ENCODE measurements at regions not wholly inside any gene's neighbourhood (a gene's known extent, or its start where the extent isn't known, plus 50 kb on each side); places are given as distances from the start of the nearest gene placed in this dataset.

DNA sequence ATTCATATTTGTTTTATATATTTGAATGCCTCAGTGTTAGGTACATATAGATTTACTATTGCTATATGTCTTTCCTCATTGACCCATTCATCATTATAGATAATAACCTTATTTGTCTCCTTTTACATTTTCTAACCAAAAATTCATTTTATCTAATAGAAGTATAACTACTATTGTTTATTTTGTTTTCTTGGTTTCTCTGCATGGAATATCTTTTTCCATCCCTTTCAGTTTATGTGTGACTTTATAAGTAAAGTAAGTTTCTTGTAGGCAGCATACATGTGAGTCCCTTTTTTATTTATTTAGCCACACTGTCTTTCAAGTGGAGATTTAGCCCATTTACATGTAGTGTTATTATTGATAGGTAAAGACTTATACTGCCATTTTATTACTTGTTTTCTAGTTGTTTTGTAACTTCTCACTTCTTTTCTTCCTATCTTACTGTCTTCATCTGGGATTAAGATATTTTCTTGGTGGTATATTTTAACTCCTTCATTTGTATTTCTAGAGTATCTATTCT, 572.0 kb upstream of the MAN1A1 start:
- DNase-seq (ENCODE audit: low read depth): no peak
- TF ChIP-seq, protein P1, sequence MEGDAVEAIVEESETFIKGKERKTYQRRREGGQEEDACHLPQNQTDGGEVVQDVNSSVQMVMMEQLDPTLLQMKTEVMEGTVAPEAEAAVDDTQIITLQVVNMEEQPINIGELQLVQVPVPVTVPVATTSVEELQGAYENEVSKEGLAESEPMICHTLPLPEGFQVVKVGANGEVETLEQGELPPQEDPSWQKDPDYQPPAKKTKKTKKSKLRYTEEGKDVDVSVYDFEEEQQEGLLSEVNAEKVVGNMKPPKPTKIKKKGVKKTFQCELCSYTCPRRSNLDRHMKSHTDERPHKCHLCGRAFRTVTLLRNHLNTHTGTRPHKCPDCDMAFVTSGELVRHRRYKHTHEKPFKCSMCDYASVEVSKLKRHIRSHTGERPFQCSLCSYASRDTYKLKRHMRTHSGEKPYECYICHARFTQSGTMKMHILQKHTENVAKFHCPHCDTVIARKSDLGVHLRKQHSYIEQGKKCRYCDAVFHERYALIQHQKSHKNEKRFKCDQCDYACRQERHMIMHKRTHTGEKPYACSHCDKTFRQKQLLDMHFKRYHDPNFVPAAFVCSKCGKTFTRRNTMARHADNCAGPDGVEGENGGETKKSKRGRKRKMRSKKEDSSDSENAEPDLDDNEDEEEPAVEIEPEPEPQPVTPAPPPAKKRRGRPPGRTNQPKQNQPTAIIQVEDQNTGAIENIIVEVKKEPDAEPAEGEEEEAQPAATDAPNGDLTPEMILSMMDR (IDR thresholded peaks at IDR 0.05; ENCODE audit: control insufficient read depth, insufficient read depth, low read depth, low read length, missing control alignments): no peak

DNA sequence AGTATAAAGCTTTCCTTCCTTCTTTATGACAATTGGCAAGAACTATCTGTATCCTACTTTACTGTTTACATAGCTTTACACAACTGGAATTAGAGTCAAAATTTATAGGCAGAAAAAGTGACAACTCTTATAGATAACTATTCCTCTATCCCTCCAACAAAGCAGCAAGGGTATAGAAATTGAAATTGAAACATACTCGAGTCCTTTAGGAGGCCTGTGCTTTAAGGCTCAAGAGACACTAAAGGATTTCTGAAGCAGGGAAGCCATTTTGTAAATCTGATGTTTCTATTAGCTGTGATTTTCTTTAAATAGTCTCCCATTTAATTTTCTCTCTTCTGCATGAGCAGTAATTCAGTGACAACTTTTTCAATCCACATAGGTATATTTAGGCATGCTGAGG, 567.6 kb upstream of the MAN1A1 start:
- TF ChIP-seq, protein P1 (IDR thresholded peaks at IDR 0.05; ENCODE audit: control insufficient read depth, insufficient read depth, low read depth, low read length, missing control alignments): no peak
- H3K4me3 ChIP-seq (ENCODE audit: control insufficient read depth, low read depth, low read length): no peak overlapping the region
- DNase-seq (ENCODE audit: low read depth): no peak

More for the DNA sequence above, 572.0 kb upstream of the MAN1A1 start:
- no peak overlapping the region for H3K4me3 ChIP-seq (ENCODE audit: control insufficient read depth, low read depth, low read length)

- DNase-seq (ENCODE audit: low read depth): no peak
- TF ChIP-seq, protein P1 (IDR thresholded peaks at IDR 0.05; ENCODE audit: control insufficient read depth, insufficient read depth, low read depth, low read length, missing control alignments): no peak
- no peak overlapping the region for H3K4me3 ChIP-seq (ENCODE audit: control insufficient read depth, low read depth, low read length)
Measured at GRCh38 chr6:119915971-119916370, 566.4 kb upstream of the MAN1A1 start.

- H3K4me3 ChIP-seq (ENCODE audit: control insufficient read depth, low read depth, low read length): no peak overlapping the region
- TF ChIP-seq, protein P1 (IDR thresholded peaks at IDR 0.05; ENCODE audit: control insufficient read depth, insufficient read depth, low read depth, low read length, missing control alignments): no peak
- DNase-seq (ENCODE audit: low read depth): no peak
Measured at GRCh38 chr6:119908157-119908556, 558.6 kb upstream of the MAN1A1 start.

DNA sequence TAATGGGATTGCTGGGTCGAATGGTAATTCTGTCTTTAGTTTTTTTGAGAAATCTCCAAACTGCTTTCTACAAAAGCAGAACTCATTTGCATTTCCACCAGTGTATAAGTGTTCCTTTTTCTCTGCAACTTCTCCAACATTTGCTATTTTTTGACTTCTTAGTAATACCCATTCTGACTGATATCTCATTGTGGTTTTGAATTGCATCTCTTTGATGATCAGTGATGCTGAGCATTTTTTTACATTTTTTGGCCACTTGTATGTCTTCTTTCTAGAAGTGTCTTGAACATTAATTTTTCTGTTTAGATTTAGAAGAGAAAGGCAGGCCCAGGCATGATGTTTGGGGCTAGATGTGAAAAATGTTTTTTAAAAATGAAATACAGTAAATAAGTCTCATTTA, 553.1 kb upstream of the MAN1A1 start:
- TF ChIP-seq, protein P1 (IDR thresholded peaks at IDR 0.05; ENCODE audit: control insufficient read depth, insufficient read depth, low read depth, low read length, missing control alignments): no peak
- DNase-seq (ENCODE audit: low read depth): no peak
- no peak overlapping the region for H3K4me3 ChIP-seq (ENCODE audit: control insufficient read depth, low read depth, low read length)

DNA sequence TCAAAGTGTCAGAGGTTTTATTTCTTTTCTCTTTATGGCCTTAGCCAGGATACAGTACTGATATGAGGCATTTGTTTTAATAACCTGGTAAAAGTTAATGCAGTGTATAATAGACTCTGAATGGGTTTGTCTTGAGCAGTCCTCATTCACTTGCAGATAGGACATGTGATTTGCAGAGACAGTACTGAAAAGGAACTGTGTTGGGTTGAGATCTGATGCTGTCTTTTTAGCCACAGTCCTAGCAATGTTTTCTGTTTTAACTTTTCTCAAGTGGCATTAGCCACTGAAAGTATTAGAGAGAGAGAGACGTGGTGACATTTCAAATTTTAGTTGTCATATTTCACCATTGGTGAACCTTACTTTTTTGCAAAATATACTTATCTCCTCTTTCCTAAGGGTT, 547.2 kb upstream of the MAN1A1 start:
- no peak for DNase-seq (ENCODE audit: low read depth)
- TF ChIP-seq, protein P1 (IDR thresholded peaks at IDR 0.05; ENCODE audit: control insufficient read depth, insufficient read depth, low read depth, low read length, missing control alignments): no peak
- H3K4me3 ChIP-seq (ENCODE audit: control insufficient read depth, low read depth, low read length): no peak overlapping the region

GRCh38 chr6:119895626-119896025, 546.1 kb upstream of the MAN1A1 start:
- DNase-seq (ENCODE audit: low read depth): no peak
- H3K4me3 ChIP-seq (ENCODE audit: control insufficient read depth, low read depth, low read length): no peak overlapping the region
- TF ChIP-seq, protein P1 (IDR thresholded peaks at IDR 0.05; ENCODE audit: control insufficient read depth, insufficient read depth, low read depth, low read length, missing control alignments): no peak
